PC-9 (cell line): ENCODE measurements at regions not wholly inside any gene's neighbourhood (a gene's known extent, or its start where the extent isn't known, plus 50 kb on each side); places are given as distances from the start of the nearest gene placed in this dataset.

Experiments used
- BruUV-seq: library from RNA; stranded (reverse); fragments of 400-500 nt; replicated peaks from 2 replicates; lab custom pipeline; 2021; lab: Mats Ljungman, UMichigan
- CTCF ChIA-PET: fragments of 300-600 bp; sonication (Branson Sonifier 250); formaldehyde crosslinking; loops from one replicate; lab custom pipeline; 2022; ENCODE audit warnings: antibody characterized with exemption; lab: Charles Lee
- POLR2A ChIA-PET: fragments of 300-600 bp; sonication (Branson Sonifier 250); formaldehyde crosslinking; loops from one replicate; lab custom pipeline; 2022; ENCODE audit warnings: antibody characterized with exemption; ENCODE audit not compliant: unreplicated experiment; lab: Charles Lee
- DNase-seq, 2 experiments: peaks; one replicate each; pipeline versions ENCODE4 v3.0.0 to v3.0.0-alpha.2; 2015 to 2022; ENCODE audit warnings: mixed read lengths in 1 of 2
- H2AFZ ChIP-seq: fragments of 200-600 bp; sonication (generic); 2 replicates; pipeline ENCODE4 v1.8.1; 2017; ENCODE audit warnings: antibody characterized with exemption
- H3F3A ChIP-seq: fragments of 200-600 bp; sonication (generic); 2 replicates; pipeline ENCODE4 v1.8.1; 2017; ENCODE audit warnings: antibody characterized with exemption, mild to moderate bottlenecking, low read depth; ENCODE audit not compliant: insufficient read depth
- H3K27ac ChIP-seq: fragments of 200-600 bp; sonication (generic); 2 replicates; pipeline ENCODE4 v1.6.1; 2016; ENCODE audit warnings: mixed run types
- H3K27me3 ChIP-seq: fragments of 200-600 bp; sonication (generic); 2 replicates; pipeline ENCODE4 v1.6.1; 2016; ENCODE audit warnings: low read depth, mixed run types; ENCODE audit not compliant: insufficient read depth
- H3K36me3 ChIP-seq: fragments of 200-600 bp; sonication (generic); 2 replicates; pipeline ENCODE4 v1.6.1; 2016; ENCODE audit warnings: low read depth, mixed run types
- H3K4me1 ChIP-seq: fragments of 200-600 bp; sonication (generic); replicated peaks from 2 replicates; pipeline ENCODE4 v1.6.1; 2016; ENCODE audit warnings: mixed run types; ENCODE audit not compliant: insufficient read depth
- H3K4me2 ChIP-seq: fragments of 200-600 bp; sonication (generic); 2 replicates; pipeline ENCODE4 v1.6.1; 2017; ENCODE audit warnings: mixed run types
- H3K4me3 ChIP-seq: fragments of 200-600 bp; sonication (generic); 2 replicates; pipeline ENCODE4 v1.6.1; 2016; ENCODE audit warnings: mixed run types
- H3K79me2 ChIP-seq: fragments of 200-600 bp; sonication (generic); 2 replicates; pipeline ENCODE4 v1.6.1; 2017; ENCODE audit warnings: low read depth, mixed run types
- H3K9me2 ChIP-seq: fragments of 200-600 bp; sonication (generic); 2 replicates; pipeline ENCODE4 v1.8.1; 2017; ENCODE audit warnings: mild to moderate bottlenecking; ENCODE audit not compliant: insufficient read depth
- H3K9me3 ChIP-seq: fragments of 200-600 bp; sonication (generic); 2 replicates; pipeline ENCODE4 v1.8.1; 2016; ENCODE audit warnings: low read depth; ENCODE audit not compliant: insufficient read depth
- H4K20me1 ChIP-seq: fragments of 200-600 bp; sonication (generic); 2 replicates; pipeline ENCODE4 v1.8.1; 2017; ENCODE audit not compliant: insufficient read depth
- EZH2 ChIP-seq: fragments of 200-600 bp; sonication (generic); IDR thresholded peaks from 2 replicates; pipeline ENCODE4 v1.8.0; 2017; ENCODE audit warnings: antibody characterized with exemption, low read depth
- intact Hi-C: fragments of 100-400 bp; cut with micrococcal nuclease; formaldehyde crosslinking; loops from one replicate; pipeline ENCODE4 v1.10.0; 2022; ENCODE audit not compliant: unreplicated experiment
- TF ChIP-seq, protein P1 (sequence below): fragments of 200-600 bp; sonication (generic); conservative IDR thresholded peaks from 2 replicates; pipeline ENCODE4 v1.6.1; 2017; ENCODE audit warnings: mixed run types, antibody characterized with exemption, mild to moderate bottlenecking, moderate library complexity

DNA sequence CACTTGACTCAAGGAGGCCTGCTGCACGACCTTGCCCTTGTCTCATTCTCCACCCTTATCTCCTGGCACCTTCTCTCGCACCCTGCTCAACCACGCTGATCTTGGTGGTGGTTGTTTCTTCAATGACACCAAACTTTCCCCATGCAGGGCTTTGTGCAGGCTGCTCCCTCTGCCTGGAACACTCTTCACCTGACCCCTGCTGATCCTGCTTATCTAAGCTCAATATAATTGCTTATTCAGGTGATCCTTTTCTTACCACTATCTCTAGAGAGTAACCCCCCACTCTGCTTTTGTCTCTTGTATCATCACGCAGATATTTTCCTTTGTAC, 604.4 kb downstream of the BUD13 start:
- H3K79me2 ChIP-seq, result no peaks in the 10 kb centered on the region
- no peaks in the 10 kb centered on the region for H3F3A ChIP-seq
- no peaks in the 10 kb centered on the region for H3K36me3 ChIP-seq
- no peak overlapping the region for H3K27ac ChIP-seq
- H4K20me1 ChIP-seq, result no peaks in the 10 kb centered on the region
- ChIA-PET POLR2A (no interaction called here), CTCF (no interaction called here)
- no peaks in the 10 kb centered on the region for H3K9me2 ChIP-seq
- no TSS peak for BruUV-seq
- H3K27me3 ChIP-seq, result peaks cover 34% of the 10 kb centered on the region
- no peak for DNase-seq
- no peak overlapping the region for H2AFZ ChIP-seq
- H3K9me3 ChIP-seq, result no peaks in the 10 kb centered on the region
- TF ChIP-seq, protein P1, sequence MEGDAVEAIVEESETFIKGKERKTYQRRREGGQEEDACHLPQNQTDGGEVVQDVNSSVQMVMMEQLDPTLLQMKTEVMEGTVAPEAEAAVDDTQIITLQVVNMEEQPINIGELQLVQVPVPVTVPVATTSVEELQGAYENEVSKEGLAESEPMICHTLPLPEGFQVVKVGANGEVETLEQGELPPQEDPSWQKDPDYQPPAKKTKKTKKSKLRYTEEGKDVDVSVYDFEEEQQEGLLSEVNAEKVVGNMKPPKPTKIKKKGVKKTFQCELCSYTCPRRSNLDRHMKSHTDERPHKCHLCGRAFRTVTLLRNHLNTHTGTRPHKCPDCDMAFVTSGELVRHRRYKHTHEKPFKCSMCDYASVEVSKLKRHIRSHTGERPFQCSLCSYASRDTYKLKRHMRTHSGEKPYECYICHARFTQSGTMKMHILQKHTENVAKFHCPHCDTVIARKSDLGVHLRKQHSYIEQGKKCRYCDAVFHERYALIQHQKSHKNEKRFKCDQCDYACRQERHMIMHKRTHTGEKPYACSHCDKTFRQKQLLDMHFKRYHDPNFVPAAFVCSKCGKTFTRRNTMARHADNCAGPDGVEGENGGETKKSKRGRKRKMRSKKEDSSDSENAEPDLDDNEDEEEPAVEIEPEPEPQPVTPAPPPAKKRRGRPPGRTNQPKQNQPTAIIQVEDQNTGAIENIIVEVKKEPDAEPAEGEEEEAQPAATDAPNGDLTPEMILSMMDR, result no peak
- no peak for TF ChIP-seq EZH2
- H3K4me3 ChIP-seq, result no peak overlapping the region
- intact Hi-C loops, result no loop called here
- H3K4me2 ChIP-seq, result no peak overlapping the region
- no peaks in the 10 kb centered on the region for H3K4me1 ChIP-seq

DNA sequence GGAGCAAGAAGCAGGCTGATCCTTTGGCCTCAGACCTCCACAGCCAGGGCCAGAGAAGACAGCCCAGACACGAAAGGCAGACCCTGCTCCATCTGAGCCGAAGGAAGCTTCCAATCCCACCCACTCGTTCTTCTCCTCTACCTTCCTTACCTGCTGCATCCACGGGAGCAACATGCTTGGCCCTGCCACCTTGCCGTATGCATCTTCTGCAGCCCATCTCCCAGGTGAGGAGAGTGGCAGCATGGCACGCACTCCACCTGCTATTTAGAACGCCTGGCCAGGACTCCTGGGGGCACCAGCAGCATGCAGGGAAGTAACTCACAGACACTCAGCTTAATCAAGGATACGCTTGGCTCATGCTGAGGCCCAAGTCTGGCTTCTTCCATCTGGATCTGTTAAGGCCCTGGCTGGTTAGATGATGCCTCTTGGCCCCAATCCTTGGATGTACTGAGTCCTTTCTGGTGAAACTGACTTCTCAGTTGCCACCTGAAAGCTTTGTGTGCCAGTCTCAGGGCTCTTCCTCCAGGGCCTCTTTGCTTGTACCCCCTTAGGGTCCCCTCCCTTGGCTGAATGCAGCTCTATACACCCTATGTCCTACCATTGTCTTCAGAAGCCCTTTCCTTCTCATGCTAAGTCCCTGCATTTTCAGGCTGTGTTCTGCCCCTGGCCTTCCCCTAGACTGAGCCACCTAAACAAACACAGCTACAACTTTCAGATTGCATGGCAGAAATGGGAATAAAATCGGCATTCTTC, 604.9 kb downstream of the BUD13 start:
- POLR2A ChIA-PET, result no interaction called here
- no peak overlapping the region for H3K4me2 ChIP-seq
- intact Hi-C loops, result no loop called here

DNA sequence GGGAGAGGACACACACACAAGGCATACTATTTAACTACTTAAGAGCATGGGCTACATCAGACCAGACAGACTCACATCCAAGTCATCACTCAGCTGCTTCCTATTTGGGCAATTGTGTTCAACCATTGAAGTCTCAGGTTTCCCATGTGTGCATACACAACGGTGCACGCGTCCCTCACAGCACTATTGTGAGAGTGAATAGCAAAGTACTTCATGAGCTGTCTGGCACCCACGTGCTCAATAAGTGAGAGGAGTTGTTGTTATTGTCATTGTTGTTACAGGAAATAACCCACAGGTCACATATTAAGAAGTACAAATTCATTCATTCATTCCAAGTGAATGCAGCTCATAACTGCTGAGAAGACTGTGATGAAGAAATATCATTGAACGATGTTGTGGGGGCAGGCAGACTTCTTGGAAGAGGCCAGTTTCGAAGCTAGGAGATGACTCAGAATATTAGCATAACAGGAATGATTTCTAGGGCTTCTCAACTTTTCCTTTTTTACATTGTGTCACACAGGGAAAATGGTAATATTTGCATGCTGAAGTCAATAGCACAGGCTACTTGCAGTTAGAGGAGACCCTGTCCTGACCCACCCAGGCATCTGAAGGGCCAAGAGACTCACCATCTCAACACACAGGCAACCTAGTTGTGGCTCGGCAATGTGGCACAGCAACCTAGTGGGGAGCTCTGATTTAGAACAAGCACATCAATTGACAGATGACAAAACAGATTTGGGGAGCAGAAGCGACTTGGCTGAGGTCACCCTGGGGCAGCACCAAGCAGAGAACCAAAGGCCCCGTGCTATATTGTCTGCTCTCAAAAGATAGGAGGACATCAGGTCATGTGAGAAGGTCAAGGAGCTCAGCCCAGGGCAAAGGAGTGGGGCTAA, 606.0 kb downstream of the BUD13 start:
- no peaks in the 10 kb centered on the region for H3K9me3 ChIP-seq
- no peaks in the 10 kb centered on the region for H3K9me2 ChIP-seq
- CTCF ChIA-PET, result no interaction called here
- H3F3A ChIP-seq, result no peaks in the 10 kb centered on the region
- no peak overlapping the region for H3K4me2 ChIP-seq
- intact Hi-C loops, result no loop called here
- no peak overlapping the region for H3K27ac ChIP-seq
- no TSS peak for BruUV-seq
- H3K36me3 ChIP-seq, result no peaks in the 10 kb centered on the region
- DNase-seq, result no peak
- H3K4me3 ChIP-seq, result no peak overlapping the region
- no peaks in the 10 kb centered on the region for H4K20me1 ChIP-seq
- no peaks in the 10 kb centered on the region for H3K79me2 ChIP-seq
- POLR2A ChIA-PET, result no interaction called here
- TF ChIP-seq, protein P1, result no peak
- TF ChIP-seq EZH2, result no peak
- H3K4me1 ChIP-seq, result no peaks in the 10 kb centered on the region
- no peak overlapping the region for H2AFZ ChIP-seq
- peaks cover 33% of the 10 kb centered on the region for H3K27me3 ChIP-seq

More for the DNA sequence above, 604.9 kb downstream of the BUD13 start:
- Histone ChIP-seq H4K20me1 (no peaks in the 10 kb centered on the region), H3K9me3 (no peaks in the 10 kb centered on the region), H2AFZ (no peak overlapping the region), H3K27me3 (peaks cover 34% of the 10 kb centered on the region), H3K4me1 (no peaks in the 10 kb centered on the region), H3K4me3 (no peak overlapping the region), H3K9me2 (no peaks in the 10 kb centered on the region), H3K36me3 (no peaks in the 10 kb centered on the region), H3K79me2 (no peaks in the 10 kb centered on the region), H3F3A (no peaks in the 10 kb centered on the region), H3K27ac (no peak overlapping the region)
- no peak for DNase-seq
- TF ChIP-seq EZH2, result no peak
- TF ChIP-seq, protein P1, result no peak
- CTCF ChIA-PET, result no interaction called here
- no TSS peak for BruUV-seq
